PC-9 (cell line): ENCODE measurements at regions not wholly inside any gene's neighbourhood (a gene's known extent, or its start where the extent isn't known, plus 50 kb on each side); places are given as distances from the start of the nearest gene placed in this dataset.

Experiments used
- CTCF ChIP-seq: fragments of 200-600 bp; sonication (generic); conservative IDR thresholded peaks from 2 replicates; pipeline ENCODE4 v1.6.1; 2017; ENCODE audit warnings: mixed run types, antibody characterized with exemption, mild to moderate bottlenecking, moderate library complexity
- EZH2 ChIP-seq: fragments of 200-600 bp; sonication (generic); IDR thresholded peaks from 2 replicates; pipeline ENCODE4 v1.8.0; 2017; ENCODE audit warnings: antibody characterized with exemption, low read depth

GRCh38 chr1:81097860-81098259 is 702.9 kb upstream of the ADGRL2 start:
- TF ChIP-seq CTCF: no peak
- TF ChIP-seq EZH2: no peak
